PC-9 (cell line): ENCODE measurements at regions not wholly inside any gene's neighbourhood (a gene's known extent, or its start where the extent isn't known, plus 50 kb on each side); places are given as distances from the start of the nearest gene placed in this dataset.

Source experiments
- EZH2 ChIP-seq: fragments of 200-600 bp; sonication (generic); IDR thresholded peaks from 2 replicates; pipeline ENCODE4 v1.8.0; 2017; ENCODE audit warnings: antibody characterized with exemption, low read depth
- TF ChIP-seq, protein P1 (sequence below): fragments of 200-600 bp; sonication (generic); conservative IDR thresholded peaks from 2 replicates; pipeline ENCODE4 v1.6.1; 2017; ENCODE audit warnings: mixed run types, antibody characterized with exemption, mild to moderate bottlenecking, moderate library complexity

DNA sequence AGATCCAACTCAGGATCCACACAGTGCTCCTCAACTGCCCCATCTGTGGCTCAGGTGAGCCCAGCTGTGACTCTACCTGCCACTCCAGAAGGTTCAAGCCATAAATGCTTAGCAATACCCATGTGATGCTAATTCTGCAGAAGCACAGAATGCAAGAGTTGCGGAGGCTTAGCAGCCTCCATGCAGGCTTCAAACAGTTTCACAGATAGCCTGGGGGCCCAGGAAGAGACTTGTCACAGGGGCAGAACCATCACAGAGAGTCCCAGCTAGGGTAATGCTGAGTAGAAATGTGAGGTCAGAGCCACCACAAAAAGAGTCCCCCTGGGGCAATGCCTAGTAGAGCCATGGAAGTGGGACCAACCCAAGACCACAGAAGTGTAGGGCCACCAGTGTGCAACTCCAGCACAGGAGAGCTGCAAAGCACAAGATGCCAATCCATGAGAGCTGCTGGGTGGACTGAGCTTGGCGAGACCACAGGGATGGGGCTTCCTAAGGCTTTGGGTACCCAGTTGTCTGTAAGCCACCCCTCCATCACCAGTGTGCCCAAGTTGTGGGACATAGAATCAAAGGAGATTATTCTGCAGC, 283.9 kb downstream of the UBE3D start:
- TF ChIP-seq, protein P1, sequence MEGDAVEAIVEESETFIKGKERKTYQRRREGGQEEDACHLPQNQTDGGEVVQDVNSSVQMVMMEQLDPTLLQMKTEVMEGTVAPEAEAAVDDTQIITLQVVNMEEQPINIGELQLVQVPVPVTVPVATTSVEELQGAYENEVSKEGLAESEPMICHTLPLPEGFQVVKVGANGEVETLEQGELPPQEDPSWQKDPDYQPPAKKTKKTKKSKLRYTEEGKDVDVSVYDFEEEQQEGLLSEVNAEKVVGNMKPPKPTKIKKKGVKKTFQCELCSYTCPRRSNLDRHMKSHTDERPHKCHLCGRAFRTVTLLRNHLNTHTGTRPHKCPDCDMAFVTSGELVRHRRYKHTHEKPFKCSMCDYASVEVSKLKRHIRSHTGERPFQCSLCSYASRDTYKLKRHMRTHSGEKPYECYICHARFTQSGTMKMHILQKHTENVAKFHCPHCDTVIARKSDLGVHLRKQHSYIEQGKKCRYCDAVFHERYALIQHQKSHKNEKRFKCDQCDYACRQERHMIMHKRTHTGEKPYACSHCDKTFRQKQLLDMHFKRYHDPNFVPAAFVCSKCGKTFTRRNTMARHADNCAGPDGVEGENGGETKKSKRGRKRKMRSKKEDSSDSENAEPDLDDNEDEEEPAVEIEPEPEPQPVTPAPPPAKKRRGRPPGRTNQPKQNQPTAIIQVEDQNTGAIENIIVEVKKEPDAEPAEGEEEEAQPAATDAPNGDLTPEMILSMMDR: no peak
- no peak for TF ChIP-seq EZH2
